T-cell (primary cell): ENCODE measurements at regions not wholly inside any gene's neighbourhood (a gene's known extent, or its start where the extent isn't known, plus 50 kb on each side); places are given as distances from the start of the nearest gene placed in this dataset.

ENCODE experiments used
- ATAC-seq, 4 experiments: fragments of 200-7000 bp in 3 of 4; fragments of 150-1000 bp in 1 of 4; cut with Tn5 transposase; replicated peaks in 1 of 4; 1 replicate in 3 of 4; 2 replicates in 1 of 4; pipeline ENCODE4 v1.10.0; 2021; ENCODE audit warnings: moderate library complexity in 3 of 4, mild to moderate bottlenecking in 2 of 4, moderate number of reproducible peaks in 1 of 4
- CTCF ChIA-PET, 2 donors: fragments of 300-600 bp; sonication (Branson Sonifier 250); formaldehyde crosslinking; loops; one replicate each; lab custom pipeline; 2022; ENCODE audit warnings: antibody characterized with exemption in 2 of 2; lab: Charles Lee
- POLR2A ChIA-PET, 2 donors: fragments of 300-600 bp; sonication (Branson Sonifier 250); formaldehyde crosslinking; loops; one replicate each; lab custom pipeline; 2022; ENCODE audit warnings: antibody characterized with exemption in 2 of 2; lab: Charles Lee
- DNase-seq, 35 experiments: peaks; one replicate each; pipeline versions ENCODE4 v3.0.0 to v3.0.0-alpha.2; 2013 to 2023
- H3K27ac ChIP-seq: one replicate; pipeline ENCODE4 v1.5.1; 2013; ENCODE audit warnings: low read length
- H3K27me3 ChIP-seq, 2 experiments: replicated peaks in 1 of 2; 1 replicate in 1 of 2; 2 replicates in 1 of 2; pipeline versions ENCODE4 v1.6.1 to v1.7.0; 2013; ENCODE audit warnings: low read length in 1 of 2, mixed read lengths in 1 of 2; ENCODE audit not compliant: control insufficient read depth in 2 of 2, insufficient read depth in 2 of 2; ENCODE audit errors: extremely low read depth in 1 of 2
- H3K36me3 ChIP-seq, 2 donors: 1 replicate in 1 of 2; 2 replicates in 1 of 2; pipeline versions ENCODE4 v1.6.1 to v1.7.0; 2013; ENCODE audit warnings: low read length in 1 of 2; ENCODE audit not compliant: control insufficient read depth in 2 of 2, insufficient read depth in 1 of 2; ENCODE audit errors: extremely low read depth in 1 of 2
- H3K4me1 ChIP-seq, 2 experiments: 1 replicate in 1 of 2; 2 replicates in 1 of 2; pipeline versions ENCODE4 v1.6.1 to v1.7.0; 2013; ENCODE audit warnings: low read length in 2 of 2, mixed read lengths in 1 of 2; ENCODE audit not compliant: insufficient read depth in 2 of 2, control insufficient read depth in 1 of 2; ENCODE audit errors: extremely low read depth in 1 of 2
- H3K4me3 ChIP-seq, 2 donors: 1 replicate in 1 of 2; 2 replicates in 1 of 2; pipeline versions ENCODE4 v1.5.1 to v1.7.0; 2013; ENCODE audit warnings: mild to moderate bottlenecking in 2 of 2, low read length in 1 of 2, moderate library complexity in 1 of 2; ENCODE audit not compliant: control insufficient read depth in 1 of 2; ENCODE audit errors: extremely low read depth in 1 of 2
- H3K9me3 ChIP-seq: 2 replicates; pipeline ENCODE4 v1.7.0; 2013
- H3K27ac Mint-ChIP-seq, 2 donors: one replicate each; pipeline ENCODE4 v1.8.0; 2020 to 2021; ENCODE audit warnings: mild to moderate bottlenecking in 2 of 2, mixed read lengths in 2 of 2
- H3K27me3 Mint-ChIP-seq, 2 donors: one replicate each; pipeline ENCODE4 v1.8.0; 2021 to 2022; ENCODE audit warnings: mixed read lengths in 2 of 2
- H3K36me3 Mint-ChIP-seq: one replicate; pipeline ENCODE4 v1.8.0; 2021; ENCODE audit warnings: mixed read lengths
- H3K4me1 Mint-ChIP-seq, 3 donors: one replicate each; pipeline ENCODE4 v1.8.0; 2020 to 2022; ENCODE audit warnings: mixed read lengths in 3 of 3, mild to moderate bottlenecking in 1 of 3
- H3K4me3 Mint-ChIP-seq, 3 donors: one replicate each; pipeline ENCODE4 v1.8.0; 2020 to 2022; ENCODE audit warnings: mild to moderate bottlenecking in 3 of 3, mixed read lengths in 3 of 3, moderate library complexity in 3 of 3
- H3K9me3 Mint-ChIP-seq, 3 donors: one replicate each; pipeline ENCODE4 v1.8.0; 2020 to 2022; ENCODE audit warnings: mixed read lengths in 3 of 3
- WGBS: methylation state at CpG from one replicate; pipeline ENCODE4 v1.1.5; 2013; ENCODE audit warnings: missing lambda C conversion rate; ENCODE audit not compliant: insufficient coverage; 5-methylcytosine and 5-hydroxymethylcytosine counted together

- H3K9me3 ChIP-seq: no peaks in the 10 kb centered on the region
- no peak overlapping the region for H3K27ac ChIP-seq
- DNase-seq: no peak
- H3K4me1 ChIP-seq: no peaks in the 10 kb centered on the region
- ChIA-PET CTCF (no interaction called here), POLR2A (no interaction called here)
- H3K27me3 ChIP-seq: peaks cover 0 to 16% of the 10 kb centered on the region in 2 experiments
- no peak for ATAC-seq
- Mint-ChIP-seq H3K9me3 (peaks cover 0 to 6% (median 0%) of the 10 kb centered on the region in 3 donors), H3K36me3 (no peaks in the 10 kb centered on the region), H3K4me1 (no peaks in the 10 kb centered on the region), H3K27me3 (peaks cover 6% of the 10 kb centered on the region in 2 donors), H3K4me3 (no peak overlapping the region), H3K27ac (no peak overlapping the region)
- WGBS: 60% methylated on average over 1 of the region's 1 CpG
- H3K36me3 ChIP-seq: no peaks in the 10 kb centered on the region
- H3K4me3 ChIP-seq: no peak overlapping the region
Observed at GRCh38 chr7:155930527-155930926, 118.3 kb upstream of the SHH start.

GRCh38 chr7:155930061-155930460, 117.8 kb upstream of the SHH start:
- Histone ChIP-seq H3K27me3 (peaks cover 0 to 16% of the 10 kb centered on the region in 2 experiments), H3K4me1 (no peaks in the 10 kb centered on the region), H3K9me3 (no peaks in the 10 kb centered on the region), H3K4me3 (no peak overlapping the region), H3K27ac (no peak overlapping the region), H3K36me3 (no peaks in the 10 kb centered on the region)
- Mint-ChIP-seq H3K4me1 (no peaks in the 10 kb centered on the region), H3K9me3 (peaks cover 0 to 4% (median 0%) of the 10 kb centered on the region in 3 donors), H3K27me3 (peaks cover 6% of the 10 kb centered on the region in 2 donors), H3K4me3 (no peak overlapping the region), H3K27ac (no peak overlapping the region), H3K36me3 (no peaks in the 10 kb centered on the region)
- no peak for ATAC-seq
- DNase-seq: no peak
- POLR2A ChIA-PET: no interaction called here
- CTCF ChIA-PET: no interaction called here
- WGBS: 92% methylated on average over 5 of the region's 8 CpGs

GRCh38 chr7:155928583-155928982, 116.3 kb upstream of the SHH start:
- no peaks in the 10 kb centered on the region for H3K9me3 ChIP-seq
- peaks cover 0 to 16% of the 10 kb centered on the region in 2 experiments for H3K27me3 ChIP-seq
- no peak for DNase-seq
- Mint-ChIP-seq H3K4me3 (no peak overlapping the region), H3K27ac (no peak overlapping the region), H3K9me3 (no peaks in the 10 kb centered on the region), H3K4me1 (no peaks in the 10 kb centered on the region), H3K27me3 (peaks cover 6% of the 10 kb centered on the region in 2 donors), H3K36me3 (no peaks in the 10 kb centered on the region)
- no peaks in the 10 kb centered on the region for H3K36me3 ChIP-seq
- H3K4me3 ChIP-seq: no peak overlapping the region
- POLR2A ChIA-PET: no interaction called here
- CTCF ChIA-PET: no interaction called here
- WGBS: 83% methylated on average over 12 of the region's 13 CpGs
- H3K27ac ChIP-seq: no peak overlapping the region
- no peaks in the 10 kb centered on the region for H3K4me1 ChIP-seq
- ATAC-seq: no peak

- Mint-ChIP-seq H3K27ac (no peak overlapping the region), H3K36me3 (no peaks in the 10 kb centered on the region), H3K27me3 (peaks cover 6% of the 10 kb centered on the region in 2 donors), H3K9me3 (no peaks in the 10 kb centered on the region), H3K4me1 (no peaks in the 10 kb centered on the region), H3K4me3 (no peak overlapping the region)
- Histone ChIP-seq H3K4me3 (no peak overlapping the region), H3K4me1 (no peaks in the 10 kb centered on the region), H3K36me3 (no peaks in the 10 kb centered on the region), H3K9me3 (no peaks in the 10 kb centered on the region), H3K27ac (no peak overlapping the region), H3K27me3 (peaks cover 0 to 16% of the 10 kb centered on the region in 2 experiments)
- no peak for ATAC-seq
- CTCF ChIA-PET: no interaction called here
- POLR2A ChIA-PET: no interaction called here
- DNase-seq: no peak
- WGBS: 86% methylated on average over 1 of the region's 3 CpGs
Observed at GRCh38 chr7:155927905-155928304, 115.6 kb upstream of the SHH start.

- H3K4me3 ChIP-seq: no peak overlapping the region
- no peak for ATAC-seq
- 75% methylated on average over 11 of the region's 14 CpGs for WGBS
- H3K4me1 ChIP-seq: no peaks in the 10 kb centered on the region
- peaks cover 0 to 21% of the 10 kb centered on the region in 2 experiments for H3K27me3 ChIP-seq
- CTCF ChIA-PET: no interaction called here
- H3K9me3 ChIP-seq: no peaks in the 10 kb centered on the region
- no peaks in the 10 kb centered on the region for H3K4me1 Mint-ChIP-seq
- no peaks in the 10 kb centered on the region for H3K36me3 Mint-ChIP-seq
- no peaks in the 10 kb centered on the region for H3K36me3 ChIP-seq
- peaks cover 6% of the 10 kb centered on the region in 2 donors for H3K27me3 Mint-ChIP-seq
- no peak overlapping the region for H3K27ac ChIP-seq
- no peak overlapping the region for H3K4me3 Mint-ChIP-seq
- no peak for DNase-seq
- POLR2A ChIA-PET: no interaction called here
- no peak overlapping the region for H3K27ac Mint-ChIP-seq
- no peaks in the 10 kb centered on the region for H3K9me3 Mint-ChIP-seq
Observed at GRCh38 chr7:155925682-155926081, 113.4 kb upstream of the SHH start.

GRCh38 chr7:155922067-155922816, 110.0 kb upstream of the SHH start:
- no peaks in the 10 kb centered on the region for H3K36me3 Mint-ChIP-seq
- H3K4me1 Mint-ChIP-seq: no peaks in the 10 kb centered on the region
- peaks cover 0 to 14% of the 10 kb centered on the region in 2 experiments for H3K27me3 ChIP-seq
- 61% methylated on average over 19 of the region's 25 CpGs for WGBS
- ATAC-seq (no peak), DNase-seq (no peak)
- no peaks in the 10 kb centered on the region for H3K4me1 ChIP-seq
- POLR2A ChIA-PET: no interaction called here
- CTCF ChIA-PET: no interaction called here
- H3K9me3 ChIP-seq: no peaks in the 10 kb centered on the region
- peaks cover 1 to 4% of the 10 kb centered on the region in 2 donors for H3K27me3 Mint-ChIP-seq
- H3K36me3 ChIP-seq: no peaks in the 10 kb centered on the region
- no peak overlapping the region for H3K27ac ChIP-seq
- peaks cover 0 to 6% (median 0%) of the 10 kb centered on the region in 3 donors for H3K9me3 Mint-ChIP-seq
- H3K27ac Mint-ChIP-seq: no peak overlapping the region
- H3K4me3 ChIP-seq: no peak overlapping the region
- H3K4me3 Mint-ChIP-seq: no peak overlapping the region

GRCh38 chr7:155921804-155922066, 109.5 kb upstream of the SHH start:
- ChIA-PET POLR2A (no interaction called here), CTCF (no interaction called here)
- Mint-ChIP-seq H3K9me3 (peaks cover 0 to 6% (median 0%) of the 10 kb centered on the region in 3 donors), H3K4me3 (no peak overlapping the region), H3K36me3 (no peaks in the 10 kb centered on the region), H3K4me1 (no peaks in the 10 kb centered on the region), H3K27ac (no peak overlapping the region), H3K27me3 (peaks cover 1 to 4% of the 10 kb centered on the region in 2 donors)
- Histone ChIP-seq H3K27ac (no peak overlapping the region), H3K4me3 (no peak overlapping the region), H3K36me3 (no peaks in the 10 kb centered on the region), H3K9me3 (no peaks in the 10 kb centered on the region), H3K27me3 (peaks cover 0 to 14% of the 10 kb centered on the region in 2 experiments), H3K4me1 (no peaks in the 10 kb centered on the region)
- ATAC-seq (no peak), DNase-seq (no peak)
- 85% methylated on average over 10 of the region's 10 CpGs for WGBS
